IMR-90 (cell line): ENCODE measurements at regions not wholly inside any gene's neighbourhood (a gene's known extent, or its start where the extent isn't known, plus 50 kb on each side); places are given as distances from the start of the nearest gene placed in this dataset.

ENCODE experiments used
- ATAC-seq: fragments of 200-7000 bp; cut with Tn5 transposase; 2 replicates; pipeline ENCODE4 v1.9.1; 2020; ENCODE audit warnings: low read depth, mild to moderate bottlenecking, moderate library complexity
- BruUV-seq: library from RNA; stranded (reverse); fragments of 400-500 nt; replicated peaks from 2 replicates; lab custom pipeline; 2021; lab: Mats Ljungman, UMichigan
- CTCF ChIA-PET: fragments of 300-600 bp; formaldehyde crosslinking; extraction: SDS; loops from one replicate; lab custom pipeline; 2021; ENCODE audit warnings: antibody characterized with exemption; lab: Yijun Ruan, JAX
- POLR2A ChIA-PET: fragments of 300-600 bp; sonication (Branson Sonifier 250); formaldehyde crosslinking; loops from one replicate; lab custom pipeline; 2022; ENCODE audit warnings: antibody characterized with exemption; ENCODE audit not compliant: unreplicated experiment; lab: Charles Lee
- DNase-seq: peaks from one replicate; pipeline ENCODE4 v3.0.0; 2013
- H2AFZ ChIP-seq: replicated peaks from 2 replicates; pipeline ENCODE3; 2013; ENCODE audit warnings: low read length, mild to moderate bottlenecking; ENCODE audit not compliant: poor library complexity
- H2AK5ac ChIP-seq: 2 replicates; pipeline ENCODE4 v1.6.1; 2013; ENCODE audit warnings: low read depth, low read length, inconsistent platforms
- H2AK9ac ChIP-seq: replicated peaks from 2 replicates; pipeline ENCODE3; 2013; ENCODE audit warnings: mild to moderate bottlenecking, low read depth, low read length, moderate library complexity; ENCODE audit not compliant: poor library complexity
- H2BK120ac ChIP-seq: 2 replicates; pipeline ENCODE4 v1.6.1; 2013; ENCODE audit warnings: low read depth, low read length, inconsistent platforms
- H2BK15ac ChIP-seq: 3 replicates; pipeline ENCODE4 v1.6.1; 2013; ENCODE audit warnings: low read depth, low read length, inconsistent platforms
- H2BK20ac ChIP-seq: 2 replicates; pipeline ENCODE4 v1.6.1; 2013; ENCODE audit warnings: low read depth, mild to moderate bottlenecking, inconsistent platforms, low read length, moderate library complexity
- H2BK5ac ChIP-seq: 2 replicates; pipeline ENCODE4 v1.6.1; 2013; ENCODE audit warnings: mild to moderate bottlenecking, low read depth, low read length, inconsistent platforms; ENCODE audit not compliant: poor library complexity, severe bottlenecking
- H3K14ac ChIP-seq: replicated peaks from 2 replicates; pipeline ENCODE4 v1.6.1; 2013; ENCODE audit warnings: low read depth, low read length, inconsistent platforms
- H3K18ac ChIP-seq: 2 replicates; pipeline ENCODE4 v1.6.1; 2013; ENCODE audit warnings: low read depth, low read length, control low read depth
- H3K23ac ChIP-seq: 2 replicates; pipeline ENCODE4 v1.6.1; 2013; ENCODE audit warnings: low read depth, low read length, inconsistent platforms
- H3K27ac ChIP-seq: 2 replicates; pipeline ENCODE4 v1.5.1; 2013; ENCODE audit warnings: mild to moderate bottlenecking, control low read depth, low read length; ENCODE audit not compliant: insufficient read depth
- H3K27me3 ChIP-seq: 2 replicates; pipeline ENCODE4 v1.6.1; 2013; ENCODE audit warnings: low read length; ENCODE audit not compliant: control insufficient read depth, insufficient read depth
- H3K36me3 ChIP-seq: 2 replicates; pipeline ENCODE4 v1.6.1; 2013; ENCODE audit warnings: low read length, mixed read lengths; ENCODE audit not compliant: control insufficient read depth, insufficient read depth
- H3K4ac ChIP-seq: 2 replicates; pipeline ENCODE4 v1.6.1; 2013; ENCODE audit warnings: low read depth, low read length, inconsistent platforms
- H3K4me1 ChIP-seq: 2 replicates; pipeline ENCODE4 v1.6.1; 2013; ENCODE audit warnings: low read length, mixed read lengths; ENCODE audit not compliant: control insufficient read depth, insufficient read depth
- H3K4me2 ChIP-seq: 2 replicates; pipeline ENCODE4 v1.6.1; 2013; ENCODE audit warnings: low read depth, mild to moderate bottlenecking, control low read depth, low read length, moderate library complexity
- H3K4me3 ChIP-seq: 2 replicates; pipeline ENCODE4 v1.5.1; 2013; ENCODE audit warnings: low read depth, mild to moderate bottlenecking, control low read depth, low read length, moderate library complexity; ENCODE audit not compliant: insufficient read depth
- H3K56ac ChIP-seq: 2 replicates; pipeline ENCODE4 v1.6.1; 2013; ENCODE audit warnings: low read length, inconsistent platforms; ENCODE audit not compliant: insufficient read depth; ENCODE audit errors: extremely low read depth
- H3K79me1 ChIP-seq, 2 experiments: 2 replicates each; pipeline ENCODE4 v1.6.1; 2013; ENCODE audit warnings: low read length in 2 of 2, inconsistent platforms in 1 of 2, low read depth in 1 of 2
- H3K9ac ChIP-seq: 2 replicates; pipeline ENCODE4 v1.6.1; 2013; ENCODE audit warnings: low read depth, low read length, control low read depth
- H3K9me1 ChIP-seq: 2 replicates; pipeline ENCODE4 v1.6.1; 2013; ENCODE audit warnings: low read length, inconsistent platforms; ENCODE audit not compliant: insufficient read depth
- H3K9me3 ChIP-seq: 2 replicates; pipeline ENCODE4 v1.6.1; 2013; ENCODE audit warnings: low read length; ENCODE audit not compliant: control insufficient read depth, insufficient read depth
- H4K20me1 ChIP-seq: 2 replicates; pipeline ENCODE4 v1.6.1; 2013; ENCODE audit warnings: low read length, inconsistent platforms; ENCODE audit not compliant: insufficient read depth
- H4K5ac ChIP-seq: 2 replicates; pipeline ENCODE4 v1.6.1; 2013; ENCODE audit warnings: mild to moderate bottlenecking, low read depth, low read length, control low read depth
- H4K8ac ChIP-seq, 2 experiments: 2 replicates each; pipeline ENCODE4 v1.6.1; 2013; ENCODE audit warnings: low read depth in 2 of 2, low read length in 2 of 2, control low read depth in 1 of 2, inconsistent platforms in 1 of 2
- H4K91ac ChIP-seq: 2 replicates; pipeline ENCODE4 v1.6.1; 2013; ENCODE audit warnings: low read depth, low read length, inconsistent platforms; ENCODE audit not compliant: insufficient read depth
- BHLHE40 ChIP-seq: fragments of 150-350 bp; IDR thresholded peaks from 2 replicates; pipeline ENCODE4 v1.6.1; 2016; ENCODE audit warnings: mild to moderate bottlenecking, low read depth, low read length
- CEBPB ChIP-seq: IDR thresholded peaks from 2 replicates; pipeline ENCODE4 v1.6.1; 2012; ENCODE audit warnings: low read depth, low read length, improper control_type of control experiment
- CTCF ChIP-seq: conservative IDR thresholded peaks from 2 replicates; pipeline ENCODE4 v1.5.1; 2012; ENCODE audit warnings: mild to moderate bottlenecking, low read depth, low read length, improper control_type of control experiment
- MAFK ChIP-seq: IDR thresholded peaks from 2 replicates; pipeline ENCODE4 v1.6.1; 2012; ENCODE audit warnings: low read depth, low read length, improper control_type of control experiment
- MXI1 ChIP-seq: IDR thresholded peaks from 2 replicates; pipeline ENCODE4 v1.6.1; 2012; ENCODE audit warnings: low read depth, mild to moderate bottlenecking, low read length, moderate library complexity, borderline replicate concordance
- RAD21 ChIP-seq: IDR thresholded peaks from 2 replicates; pipeline ENCODE4 v1.6.1; 2012; ENCODE audit warnings: low read length, improper control_type of control experiment
- whole genome bisulfite sequencing, 2 experiments: methylation state at CpG; one replicate each; pipeline versions ENCODE4 v1.1.5 to v1.1.7; 2013; ENCODE audit warnings: missing lambda C conversion rate in 2 of 2; ENCODE audit not compliant: insufficient read length in 1 of 2; ENCODE audit errors: extremely low coverage in 2 of 2; 5-methylcytosine and 5-hydroxymethylcytosine counted together
- dilution Hi-C: fragments of 300-500 bp; cut with HindIII; formaldehyde crosslinking; loops from one replicate; pipeline ENCODE4 v1.14.3; 2018; ENCODE audit warnings: low sequenced_read_pairs; ENCODE audit not compliant: unreplicated experiment
- in situ Hi-C: fragments of 300-500 bp; cut with MboI; formaldehyde crosslinking; loops from 3 replicates; pipeline ENCODE4 v1.14.3; 2019; ENCODE audit warnings: low sequenced_read_pairs, inconsistent platforms, mixed read lengths
- intact Hi-C: fragments of 100-400 bp; cut with micrococcal nuclease; formaldehyde crosslinking; loops from 2 replicates; pipeline ENCODE4 v1.10.0; 2022

DNA sequence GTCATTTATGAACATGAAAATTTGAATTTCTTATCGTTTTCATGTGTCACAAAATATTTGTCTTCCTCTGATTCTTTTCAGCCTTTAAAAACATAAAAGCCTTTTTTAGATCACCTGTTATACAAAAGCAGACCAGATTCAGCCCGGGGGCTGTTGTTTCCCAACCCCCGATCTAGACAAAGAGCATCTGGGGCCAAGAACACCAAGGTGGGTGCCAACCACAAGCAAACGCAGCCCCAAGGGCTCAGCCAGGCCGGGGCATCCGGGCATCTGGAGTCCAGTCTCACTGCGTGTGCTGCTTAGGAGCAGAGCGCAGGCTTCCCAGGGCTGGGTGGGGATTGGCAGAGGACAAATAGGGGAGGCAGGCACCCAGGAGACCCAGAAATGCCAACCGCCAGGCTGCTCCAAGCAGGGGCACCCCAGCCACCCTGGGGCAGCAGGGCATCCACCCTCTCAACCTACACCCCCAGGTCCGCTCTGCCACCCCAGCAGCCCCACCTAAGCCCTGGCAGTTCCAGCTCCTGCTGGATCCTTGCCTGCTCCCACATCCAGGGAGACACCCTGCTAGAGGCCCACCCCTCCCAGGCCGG is 78.0 kb downstream of the HMX1 start:
- no peak overlapping the region for H3K4me3 ChIP-seq
- H3K9me3 ChIP-seq = peaks cover 9% of the 10 kb centered on the region
- H3K9ac ChIP-seq = no peak overlapping the region
- H3K23ac ChIP-seq = no peak overlapping the region
- no peak overlapping the region for H2BK20ac ChIP-seq
- no peak overlapping the region for H3K4ac ChIP-seq
- H3K14ac ChIP-seq = no peak overlapping the region
- no peaks in the 10 kb centered on the region for H3K27me3 ChIP-seq
- H3K18ac ChIP-seq = no peak overlapping the region
- no peak overlapping the region for H2AK9ac ChIP-seq
- no peaks in the 10 kb centered on the region for H3K79me1 ChIP-seq
- H4K8ac ChIP-seq = no peak overlapping the region
- H4K20me1 ChIP-seq = no peaks in the 10 kb centered on the region
- H3K56ac ChIP-seq = no peak overlapping the region
- in situ Hi-C loops (no loop called here), intact Hi-C loops (no loop called here), dilution Hi-C loops (no loop called here)
- ATAC-seq = no peak
- no peaks in the 10 kb centered on the region for H3K9me1 ChIP-seq
- no peak for DNase-seq
- no peak overlapping the region for H2BK120ac ChIP-seq
- no peak for TF ChIP-seq CTCF
- TF ChIP-seq BHLHE40 = no peak
- no peak for TF ChIP-seq MAFK
- no peak for TF ChIP-seq RAD21
- no peak for TF ChIP-seq MXI1
- TF ChIP-seq CEBPB = no peak
- no peak overlapping the region for H3K4me2 ChIP-seq
- H3K36me3 ChIP-seq = no peaks in the 10 kb centered on the region
- H3K27ac ChIP-seq = no peak overlapping the region
- no peak overlapping the region for H2BK5ac ChIP-seq
- no TSS peak for BruUV-seq
- WGBS, 2 experiments = 80% methylated on average over 1 of the region's 11 CpGs; no CpG with 5 or more reads in 1 of the 2 experiments
- ChIA-PET CTCF (no interaction called here), POLR2A (no interaction called here)
- H2AK5ac ChIP-seq = no peak overlapping the region
- H3K4me1 ChIP-seq = no peaks in the 10 kb centered on the region
- H2BK15ac ChIP-seq = no peak overlapping the region
- H4K5ac ChIP-seq = no peak overlapping the region
- no peak overlapping the region for H4K91ac ChIP-seq
- H2AFZ ChIP-seq = no peak overlapping the region
